ENCODE measurements at regions not wholly inside any gene's neighbourhood (a gene's known extent, or its start where the extent isn't known, plus 50 kb on each side); places are given as distances from the start of the nearest gene placed in this dataset.

DNA sequence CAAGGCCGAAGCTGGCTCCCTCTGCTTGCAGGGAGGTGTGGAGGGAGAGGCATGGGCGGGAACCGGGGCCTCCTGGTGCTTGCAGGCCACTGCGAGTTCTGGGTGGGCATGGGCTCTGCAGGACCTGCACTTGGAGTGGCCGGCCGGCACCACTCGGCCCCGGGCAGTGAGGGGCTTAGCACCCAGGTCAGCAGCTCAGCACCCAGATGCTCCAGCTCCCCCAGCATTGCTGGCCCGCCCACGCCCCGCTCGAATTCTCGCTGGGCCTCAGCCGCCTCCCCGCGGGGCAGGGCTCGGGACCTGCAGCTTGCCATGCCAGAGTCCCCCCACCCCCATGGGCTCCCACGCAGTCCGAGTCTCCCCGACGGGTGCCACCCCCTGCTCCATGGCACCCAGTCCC is 176.2 kb upstream of the FAM98A start:
- no peaks in the 10 kb centered on the region for H3K27me3 ChIP-seq (ENCODE audit: control insufficient read depth in 1 of 2, insufficient read depth in 2 of 2, low read length in 1 of 2)
- no peaks in the 10 kb centered on the region for H3K9me3 ChIP-seq (ENCODE audit: control insufficient read depth, low read length)
- H3K36me3 ChIP-seq (ENCODE audit: control insufficient read depth in 1 of 2, insufficient read depth in 2 of 2, low read length in 1 of 2) = no peaks in the 10 kb centered on the region
- H3K27ac ChIP-seq (ENCODE audit: low read depth in 1 of 2, low read length in 2 of 2) = no peak overlapping the region
- no peak overlapping the region for H3K4me3 ChIP-seq (ENCODE audit: low read length in 2 of 2)
- intact Hi-C loops (cut with DNase I) = no loop called here
- 97% methylated on average over 21 of the region's 21 CpGs for WGBS, 2 donors
- DNase-seq = no peak
- H3K4me1 ChIP-seq (ENCODE audit: control insufficient read depth in 1 of 2, insufficient read depth in 2 of 2, low read length in 2 of 2) = no peaks in the 10 kb centered on the region
- ATAC-seq (ENCODE audit: low FRiP score) = no peak

DNA sequence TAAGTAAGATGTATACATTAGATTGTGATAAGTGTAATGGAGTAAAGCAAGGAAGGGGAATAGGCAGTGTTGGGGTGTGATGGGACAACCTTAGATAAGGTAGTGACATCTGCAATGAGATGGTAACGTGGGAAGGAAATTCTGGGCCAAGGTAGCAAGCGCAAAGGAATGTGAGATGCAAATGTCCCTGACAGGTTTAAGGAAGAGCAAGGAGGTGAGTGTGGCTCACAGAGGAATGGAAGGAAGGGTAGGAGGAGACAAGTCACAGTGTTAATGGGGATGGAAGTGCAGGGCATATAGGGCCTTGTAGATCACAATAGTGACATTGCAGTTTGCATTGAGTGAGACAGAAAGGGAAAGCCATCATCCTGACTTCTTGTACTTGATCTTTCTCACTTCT is 170.9 kb upstream of the FAM98A start:
- H3K36me3 ChIP-seq (ENCODE audit: control insufficient read depth in 1 of 2, insufficient read depth in 2 of 2, low read length in 1 of 2) = no peaks in the 10 kb centered on the region
- no peak for ATAC-seq (ENCODE audit: low FRiP score)
- 78 to 82% methylated on average over 2 of the region's 2 CpGs for WGBS, 2 donors

DNA sequence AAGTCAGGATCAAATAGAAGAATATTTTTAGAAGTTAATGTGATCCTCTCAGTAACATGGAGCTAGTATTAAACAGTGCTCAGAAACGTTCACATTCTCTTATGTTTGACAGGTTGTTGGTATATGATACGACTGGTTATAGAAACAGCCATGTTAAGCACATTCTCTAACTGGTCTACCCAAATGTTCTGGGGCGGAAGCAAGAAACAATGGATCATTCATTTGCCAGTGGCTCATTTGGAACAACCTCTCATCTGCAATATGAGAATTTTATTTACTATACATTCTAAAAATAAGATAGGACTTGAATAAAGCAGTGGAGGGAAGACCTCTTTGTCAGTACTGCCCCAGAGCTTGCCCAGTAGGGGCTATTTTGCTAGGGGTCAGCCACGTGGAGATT is 167.1 kb upstream of the FAM98A start:
- no peaks in the 10 kb centered on the region for H3K27me3 ChIP-seq (ENCODE audit: control insufficient read depth in 1 of 2, insufficient read depth in 2 of 2, low read length in 1 of 2)
- H3K4me1 ChIP-seq (ENCODE audit: control insufficient read depth in 1 of 2, insufficient read depth in 2 of 2, low read length in 2 of 2) = no peaks in the 10 kb centered on the region
- intact Hi-C loops (cut with DNase I) = no loop called here
- H3K4me3 ChIP-seq (ENCODE audit: low read length in 2 of 2) = no peak overlapping the region
- no peaks in the 10 kb centered on the region for H3K36me3 ChIP-seq (ENCODE audit: control insufficient read depth in 1 of 2, insufficient read depth in 2 of 2, low read length in 1 of 2)
- no peaks in the 10 kb centered on the region for H3K9me3 ChIP-seq (ENCODE audit: control insufficient read depth, low read length)
- H3K27ac ChIP-seq (ENCODE audit: low read depth in 1 of 2, low read length in 2 of 2) = no peak overlapping the region
- WGBS, 2 donors = 63 to 64% methylated on average over 4 of the region's 4 CpGs
- ATAC-seq (ENCODE audit: low FRiP score) (no peak), DNase-seq (no peak)

More for the DNA sequence above, 170.9 kb upstream of the FAM98A start:
- Histone ChIP-seq H3K27ac (ENCODE audit: low read depth in 1 of 2, low read length in 2 of 2) (no peak overlapping the region), H3K4me3 (ENCODE audit: low read length in 2 of 2) (no peak overlapping the region), H3K27me3 (ENCODE audit: control insufficient read depth in 1 of 2, insufficient read depth in 2 of 2, low read length in 1 of 2) (no peaks in the 10 kb centered on the region), H3K9me3 (ENCODE audit: control insufficient read depth, low read length) (no peaks in the 10 kb centered on the region), H3K4me1 (ENCODE audit: control insufficient read depth in 1 of 2, insufficient read depth in 2 of 2, low read length in 2 of 2) (no peaks in the 10 kb centered on the region)
- intact Hi-C loops (cut with DNase I) = no loop called here
- DNase-seq = no peak

DNA sequence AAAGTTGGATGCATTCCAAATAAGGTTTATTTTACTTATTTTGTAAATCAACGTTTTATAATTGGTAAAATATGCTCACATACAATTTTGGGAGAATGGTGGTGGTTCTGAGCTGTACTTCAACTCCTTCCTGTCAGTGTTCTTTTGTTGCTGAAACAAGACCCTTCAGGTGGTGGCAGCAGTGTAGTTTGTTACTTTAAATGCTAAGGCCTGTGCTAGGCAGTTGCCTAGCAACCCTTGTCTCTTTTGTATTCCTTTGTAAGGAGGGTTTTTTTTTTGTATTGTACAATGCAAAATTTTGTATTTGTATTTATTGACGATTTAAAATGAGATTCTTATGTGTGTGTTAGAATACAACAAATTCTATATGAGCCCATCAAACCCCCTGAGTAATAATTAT is 166.0 kb upstream of the FAM98A start:
- no peak overlapping the region for H3K4me3 ChIP-seq (ENCODE audit: low read length in 2 of 2)
- WGBS, 2 donors = 25 to 27% methylated on average over 2 of the region's 2 CpGs

DNA sequence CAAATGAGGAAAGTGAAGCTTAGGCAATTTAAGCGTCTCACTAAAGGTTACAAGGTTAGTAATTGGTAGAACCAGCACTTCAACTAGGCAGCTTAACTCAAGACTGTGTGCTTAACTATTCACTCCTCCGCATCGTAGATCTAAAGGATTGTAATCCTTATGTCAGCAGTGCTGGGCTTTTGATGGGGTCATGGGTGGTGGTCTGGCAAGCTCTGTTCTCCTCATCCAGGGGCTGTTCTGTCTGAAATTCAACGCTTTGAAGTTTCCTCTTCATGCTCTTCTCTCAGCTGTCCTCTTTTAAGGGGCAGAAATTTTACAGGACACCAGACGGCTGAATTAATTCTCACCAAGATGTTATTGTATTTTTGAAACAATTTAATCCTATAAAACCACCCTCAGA is 165.5 kb upstream of the FAM98A start:
- 70% methylated on average over 5 of the region's 5 CpGs for WGBS, 2 donors
- Histone ChIP-seq H3K36me3 (ENCODE audit: control insufficient read depth in 1 of 2, insufficient read depth in 2 of 2, low read length in 1 of 2) (no peaks in the 10 kb centered on the region), H3K4me3 (ENCODE audit: low read length in 2 of 2) (no peak overlapping the region), H3K27ac (ENCODE audit: low read depth in 1 of 2, low read length in 2 of 2) (no peak overlapping the region), H3K4me1 (ENCODE audit: control insufficient read depth in 1 of 2, insufficient read depth in 2 of 2, low read length in 2 of 2) (no peaks in the 10 kb centered on the region), H3K27me3 (ENCODE audit: control insufficient read depth in 1 of 2, insufficient read depth in 2 of 2, low read length in 1 of 2) (no peaks in the 10 kb centered on the region), H3K9me3 (ENCODE audit: control insufficient read depth, low read length) (no peaks in the 10 kb centered on the region)
- no peak for ATAC-seq (ENCODE audit: low FRiP score)
- no peak for DNase-seq
- intact Hi-C loops (cut with DNase I) = no loop called here

More for the DNA sequence above, 166.0 kb upstream of the FAM98A start:
- H3K27me3 ChIP-seq (ENCODE audit: control insufficient read depth in 1 of 2, insufficient read depth in 2 of 2, low read length in 1 of 2) = no peaks in the 10 kb centered on the region
- intact Hi-C loops (cut with DNase I) = no loop called here
- no peak for ATAC-seq (ENCODE audit: low FRiP score)
- no peaks in the 10 kb centered on the region for H3K9me3 ChIP-seq (ENCODE audit: control insufficient read depth, low read length)
- H3K27ac ChIP-seq (ENCODE audit: low read depth in 1 of 2, low read length in 2 of 2) = no peak overlapping the region
- no peaks in the 10 kb centered on the region for H3K4me1 ChIP-seq (ENCODE audit: control insufficient read depth in 1 of 2, insufficient read depth in 2 of 2, low read length in 2 of 2)
- DNase-seq = no peak
- no peaks in the 10 kb centered on the region for H3K36me3 ChIP-seq (ENCODE audit: control insufficient read depth in 1 of 2, insufficient read depth in 2 of 2, low read length in 1 of 2)

DNA sequence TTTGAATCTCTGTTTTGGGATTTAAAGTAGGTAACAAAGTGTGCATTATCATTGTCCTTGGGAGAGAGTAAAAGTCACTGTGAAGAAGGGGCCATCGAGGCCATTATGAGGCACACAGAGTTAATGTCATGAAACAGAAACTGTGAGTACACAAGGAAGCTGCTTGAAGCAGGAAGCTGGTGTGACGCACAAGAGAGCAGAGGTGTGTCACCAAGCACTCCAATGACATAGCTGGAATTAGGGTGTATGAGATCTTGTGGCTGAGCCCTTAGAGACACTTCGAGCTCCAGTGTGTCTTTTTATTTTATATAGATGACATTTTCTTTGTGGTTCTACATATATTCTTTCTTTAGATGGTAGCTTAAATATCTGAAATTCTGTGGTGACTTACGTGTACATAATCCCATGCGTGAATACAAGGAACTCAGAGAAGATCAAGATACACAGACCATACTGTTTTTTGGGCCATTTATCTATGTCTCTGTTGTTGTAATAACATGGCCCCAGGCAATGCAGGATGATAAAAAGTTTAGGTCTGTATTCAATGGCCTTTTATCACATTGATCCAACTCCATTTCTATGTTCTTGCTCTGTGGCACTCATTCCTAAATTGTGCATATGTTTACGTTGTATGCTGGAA is 164.7 kb upstream of the FAM98A start:
- no peak overlapping the region for H3K27ac ChIP-seq (ENCODE audit: low read depth in 1 of 2, low read length in 2 of 2)
- WGBS, 2 donors = 79 to 87% methylated on average over 6 of the region's 6 CpGs
- H3K4me1 ChIP-seq (ENCODE audit: control insufficient read depth in 1 of 2, insufficient read depth in 2 of 2, low read length in 2 of 2) = no peaks in the 10 kb centered on the region
- peaks cover 4% of the 10 kb centered on the region for H3K9me3 ChIP-seq (ENCODE audit: control insufficient read depth, low read length)
- DNase-seq = no peak
- ATAC-seq (ENCODE audit: low FRiP score) = no peak
- H3K36me3 ChIP-seq (ENCODE audit: control insufficient read depth in 1 of 2, insufficient read depth in 2 of 2, low read length in 1 of 2) = no peaks in the 10 kb centered on the region
- H3K27me3 ChIP-seq (ENCODE audit: control insufficient read depth in 1 of 2, insufficient read depth in 2 of 2, low read length in 1 of 2) = no peaks in the 10 kb centered on the region
- H3K4me3 ChIP-seq (ENCODE audit: low read length in 2 of 2) = no peak overlapping the region
- intact Hi-C loops (cut with DNase I) = no loop called here

DNA sequence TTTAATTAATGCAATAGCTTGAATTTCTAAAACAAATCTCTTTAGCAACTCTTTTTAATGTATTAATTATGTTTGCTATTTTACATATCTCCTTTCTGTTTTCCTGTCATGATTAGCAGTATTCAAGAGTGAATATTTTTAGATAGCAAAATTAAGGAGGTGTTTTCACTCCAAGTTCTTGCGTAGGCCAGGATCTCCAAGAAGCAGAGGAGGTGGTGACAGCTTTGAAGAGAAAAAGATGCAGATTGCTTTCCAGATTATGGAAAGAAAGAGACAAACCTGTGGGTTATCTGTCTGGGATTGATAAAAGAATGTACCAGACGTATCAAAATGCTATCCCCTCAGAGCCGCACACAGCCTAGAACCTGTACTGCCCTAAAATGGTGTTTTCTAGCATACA is 163.5 kb upstream of the FAM98A start:
- Histone ChIP-seq H3K9me3 (ENCODE audit: control insufficient read depth, low read length) (peaks cover 4% of the 10 kb centered on the region), H3K27ac (ENCODE audit: low read depth in 1 of 2, low read length in 2 of 2) (no peak overlapping the region), H3K4me3 (ENCODE audit: low read length in 2 of 2) (no peak overlapping the region), H3K27me3 (ENCODE audit: control insufficient read depth in 1 of 2, insufficient read depth in 2 of 2, low read length in 1 of 2) (no peaks in the 10 kb centered on the region), H3K36me3 (ENCODE audit: control insufficient read depth in 1 of 2, insufficient read depth in 2 of 2, low read length in 1 of 2) (no peaks in the 10 kb centered on the region), H3K4me1 (ENCODE audit: control insufficient read depth in 1 of 2, insufficient read depth in 2 of 2, low read length in 2 of 2) (no peaks in the 10 kb centered on the region)
- ATAC-seq (ENCODE audit: low FRiP score) (no peak), DNase-seq (no peak)
- 67 to 72% methylated on average over 3 of the region's 3 CpGs for WGBS, 2 donors
- intact Hi-C loops (cut with DNase I) = no loop called here

DNA sequence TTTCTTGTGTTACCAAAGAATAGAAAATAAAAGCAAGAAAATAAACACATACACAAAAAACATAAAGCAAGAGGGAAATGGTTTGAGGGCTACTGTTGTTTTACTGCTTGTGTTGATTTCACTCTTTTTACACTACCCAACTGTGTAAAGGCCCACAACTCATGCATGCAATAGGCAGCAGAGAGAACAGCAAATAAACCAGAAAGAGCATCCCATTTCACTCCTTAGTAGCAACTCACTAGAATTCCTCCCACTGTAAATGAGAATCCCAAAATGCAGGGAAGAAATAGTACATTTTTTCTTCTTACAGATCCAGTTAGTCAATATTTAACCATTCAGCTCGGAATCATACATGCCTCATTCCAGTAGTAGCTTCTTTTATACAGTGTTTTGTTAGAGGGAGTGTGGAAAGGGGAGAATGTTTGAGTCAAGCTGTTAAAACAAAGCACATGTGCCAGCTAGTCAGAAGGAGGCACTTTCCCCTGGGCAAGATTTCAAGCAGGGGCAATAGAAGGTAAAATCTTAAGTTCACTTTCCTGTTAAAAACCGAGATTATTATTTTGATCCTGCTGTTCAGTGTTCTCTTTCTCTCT is 147.2 kb upstream of the FAM98A start:
- intact Hi-C loops (cut with DNase I) = no loop called here
- WGBS, 2 donors = 2 to 9% methylated on average over 2 of the region's 2 CpGs
- Histone ChIP-seq H3K4me3 (ENCODE audit: low read length in 2 of 2) (no peak overlapping the region), H3K36me3 (ENCODE audit: control insufficient read depth in 1 of 2, insufficient read depth in 2 of 2, low read length in 1 of 2) (no peaks in the 10 kb centered on the region), H3K27ac (ENCODE audit: low read depth in 1 of 2, low read length in 2 of 2) (no peak overlapping the region), H3K9me3 (ENCODE audit: control insufficient read depth, low read length) (peaks cover 4% of the 10 kb centered on the region), H3K27me3 (ENCODE audit: control insufficient read depth in 1 of 2, insufficient read depth in 2 of 2, low read length in 1 of 2) (peaks cover 0 to 2% of the 10 kb centered on the region in 2 donors), H3K4me1 (ENCODE audit: control insufficient read depth in 1 of 2, insufficient read depth in 2 of 2, low read length in 2 of 2) (peaks cover 0 to 1% of the 10 kb centered on the region in 2 donors)
- no peak for ATAC-seq (ENCODE audit: low FRiP score)
- DNase-seq = no peak

DNA sequence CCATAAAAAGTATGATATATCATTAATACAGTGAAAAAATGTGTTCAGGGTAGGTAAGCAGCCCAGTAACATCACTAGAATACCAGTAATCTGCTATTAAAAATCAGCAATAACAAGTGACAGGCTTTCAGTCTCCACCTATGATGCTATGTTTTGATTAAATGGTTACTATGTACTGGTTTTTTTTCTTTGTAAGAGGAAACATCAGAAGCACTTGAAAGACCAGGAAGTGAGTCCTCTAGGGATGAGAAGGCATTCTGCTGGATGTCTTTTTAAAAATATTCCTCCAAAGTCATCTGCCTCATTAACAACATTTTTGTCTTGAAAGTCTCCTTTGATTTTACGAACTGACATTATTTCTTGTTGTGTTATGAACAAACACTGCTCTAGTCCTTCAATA is 136.0 kb upstream of the FAM98A start:
- H3K27me3 ChIP-seq (ENCODE audit: control insufficient read depth in 1 of 2, insufficient read depth in 2 of 2, low read length in 1 of 2) = no peaks in the 10 kb centered on the region
- intact Hi-C loops (cut with DNase I) = no loop called here
- DNase-seq (no peak), ATAC-seq (ENCODE audit: low FRiP score) (no peak)
- no peak overlapping the region for H3K4me3 ChIP-seq (ENCODE audit: low read length in 2 of 2)
- H3K27ac ChIP-seq (ENCODE audit: low read depth in 1 of 2, low read length in 2 of 2) = no peak overlapping the region
- WGBS, 2 donors = 75 to 79% methylated on average over 1 of the region's 1 CpG
- no peaks in the 10 kb centered on the region for H3K36me3 ChIP-seq (ENCODE audit: control insufficient read depth in 1 of 2, insufficient read depth in 2 of 2, low read length in 1 of 2)
- no peaks in the 10 kb centered on the region for H3K9me3 ChIP-seq (ENCODE audit: control insufficient read depth, low read length)
- no peaks in the 10 kb centered on the region for H3K4me1 ChIP-seq (ENCODE audit: control insufficient read depth in 1 of 2, insufficient read depth in 2 of 2, low read length in 2 of 2)

All from aorta (tissue), 5 donors.